GM12878 (cell line): ENCODE measurements at regions not wholly inside any gene's neighbourhood (a gene's known extent, or its start where the extent isn't known, plus 50 kb on each side); places are given as distances from the start of the nearest gene placed in this dataset.

ENCODE experiments used
- BRCA1 ChIP-seq: IDR thresholded peaks from 2 replicates; pipeline ENCODE4 v1.6.1; 2011; ENCODE audit warnings: low read depth, low read length, improper control_type of control experiment
- CBFB ChIP-seq: IDR thresholded peaks from 2 replicates; pipeline ENCODE4 v1.6.1; 2016; ENCODE audit warnings: antibody characterized with exemption, low read depth
- CEBPB ChIP-seq, 2 experiments: fragments of 150-350 bp in 1 of 2; IDR thresholded peaks; 2 replicates each; pipeline ENCODE4 v1.6.1; 2012 to 2014; ENCODE audit warnings: low read depth in 2 of 2, low read length in 2 of 2, borderline replicate concordance in 1 of 2, inconsistent platforms in 1 of 2
- CHD1 ChIP-seq: IDR thresholded peaks from 2 replicates; pipeline ENCODE4 v1.6.1; 2012; ENCODE audit warnings: low read depth, low read length, improper control_type of control experiment
- CREB1 ChIP-seq: IDR thresholded peaks from 2 replicates; pipeline ENCODE4 v1.6.1; 2012; ENCODE audit warnings: low read depth, mild to moderate bottlenecking, inconsistent platforms
- EZH2 ChIP-seq: IDR thresholded peaks from 2 replicates; pipeline ENCODE4 v1.6.1; 2012; ENCODE audit warnings: low read depth, mild to moderate bottlenecking, control low read depth, inconsistent platforms, low read length, borderline replicate concordance; ENCODE audit not compliant: control insufficient read depth
- KLF5 ChIP-seq: fragments of 450-650 bp; IDR thresholded peaks from 2 replicates; pipeline ENCODE4 v1.6.1; 2014; ENCODE audit warnings: mild to moderate bottlenecking; ENCODE audit not compliant: partially characterized antibody
- NR2C2 ChIP-seq: IDR thresholded peaks from 2 replicates; pipeline ENCODE4 v1.6.1; 2011; ENCODE audit warnings: borderline replicate concordance, low read depth; ENCODE audit not compliant: control insufficient read depth, insufficient read length
- TAF1 ChIP-seq: IDR thresholded peaks from 2 replicates; pipeline ENCODE4 v1.6.1; 2011; ENCODE audit warnings: mild to moderate bottlenecking, low read depth, low read length, borderline replicate concordance
- TCF12 ChIP-seq: IDR thresholded peaks from 2 replicates; pipeline ENCODE4 v1.6.1; 2011; ENCODE audit warnings: low read depth, mild to moderate bottlenecking, low read length
- TCF3 ChIP-seq: IDR thresholded peaks from 2 replicates; pipeline ENCODE4 v1.6.1; 2012; ENCODE audit warnings: low read depth, mild to moderate bottlenecking, low read length, borderline replicate concordance; ENCODE audit not compliant: insufficient read depth
- TF ChIP-seq, protein P1 (sequence below), 3 experiments: IDR thresholded peaks in 2 of 3; conservative IDR thresholded peaks in 1 of 3; 2 replicates each; pipeline ENCODE4 v1.5.1; 2011; ENCODE audit warnings: low read depth in 3 of 3, low read length in 3 of 3, mild to moderate bottlenecking in 3 of 3, control low read depth in 2 of 3, moderate library complexity in 2 of 3, inconsistent platforms in 1 of 3, mixed read lengths in 1 of 3; ENCODE audit not compliant: control insufficient read depth in 2 of 3, insufficient read depth in 1 of 3; ENCODE audit errors: extremely low read depth in 1 of 3
- TF ChIP-seq, protein P2 (sequence below): fragments of 450-650 bp; IDR thresholded peaks from 2 replicates; pipeline ENCODE4 v1.6.1; 2016; ENCODE audit warnings: mild to moderate bottlenecking
- TF ChIP-seq, protein P3 (sequence below): IDR thresholded peaks from 2 replicates; pipeline ENCODE4 v1.6.1; 2011; ENCODE audit warnings: borderline replicate concordance, low read depth, mild to moderate bottlenecking, moderate library complexity, low read length; ENCODE audit not compliant: insufficient read depth, poor library complexity, severe bottlenecking

DNA sequence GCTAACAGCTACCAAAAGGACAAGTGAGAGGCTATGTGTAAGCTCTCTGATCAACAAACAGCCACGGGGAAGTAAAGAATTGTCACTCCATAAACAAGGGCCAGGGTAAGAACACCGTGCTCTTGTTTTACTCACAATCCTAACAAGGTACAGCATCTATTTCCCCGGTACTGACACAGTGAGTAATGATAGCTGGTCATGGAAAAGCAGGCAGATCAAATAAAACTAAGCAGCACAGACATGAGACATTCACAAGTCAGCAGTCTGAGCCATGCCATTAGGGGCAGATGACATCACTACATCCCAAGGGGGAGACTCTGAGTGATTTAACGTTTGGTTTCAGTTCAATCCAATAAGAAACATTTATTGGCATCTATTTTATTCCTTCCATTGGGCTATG lies 54.4 kb downstream of the ARL6IP4 start:
- TF ChIP-seq CEBPB (IDR thresholded peaks at IDR 0.05; ENCODE audit: borderline replicate concordance in 1 of 2, low read depth in 2 of 2, low read length in 2 of 2) (no peak), CHD1 (no peak), TAF1 (no peak), KLF5 (no peak), BRCA1 (no peak), EZH2 (no peak), CBFB (no peak), TCF12 (no peak), CREB1 (no peak), NR2C2 (no peak), TCF3 (no peak)
- TF ChIP-seq, protein P1, sequence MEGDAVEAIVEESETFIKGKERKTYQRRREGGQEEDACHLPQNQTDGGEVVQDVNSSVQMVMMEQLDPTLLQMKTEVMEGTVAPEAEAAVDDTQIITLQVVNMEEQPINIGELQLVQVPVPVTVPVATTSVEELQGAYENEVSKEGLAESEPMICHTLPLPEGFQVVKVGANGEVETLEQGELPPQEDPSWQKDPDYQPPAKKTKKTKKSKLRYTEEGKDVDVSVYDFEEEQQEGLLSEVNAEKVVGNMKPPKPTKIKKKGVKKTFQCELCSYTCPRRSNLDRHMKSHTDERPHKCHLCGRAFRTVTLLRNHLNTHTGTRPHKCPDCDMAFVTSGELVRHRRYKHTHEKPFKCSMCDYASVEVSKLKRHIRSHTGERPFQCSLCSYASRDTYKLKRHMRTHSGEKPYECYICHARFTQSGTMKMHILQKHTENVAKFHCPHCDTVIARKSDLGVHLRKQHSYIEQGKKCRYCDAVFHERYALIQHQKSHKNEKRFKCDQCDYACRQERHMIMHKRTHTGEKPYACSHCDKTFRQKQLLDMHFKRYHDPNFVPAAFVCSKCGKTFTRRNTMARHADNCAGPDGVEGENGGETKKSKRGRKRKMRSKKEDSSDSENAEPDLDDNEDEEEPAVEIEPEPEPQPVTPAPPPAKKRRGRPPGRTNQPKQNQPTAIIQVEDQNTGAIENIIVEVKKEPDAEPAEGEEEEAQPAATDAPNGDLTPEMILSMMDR (IDR thresholded peaks at IDR 0.05 in 2 of 3, conservative IDR thresholded peaks at IDR 0.05 in 1 of 3; ENCODE audit: control insufficient read depth in 2 of 3, extremely low read depth in 1 of 3, insufficient read depth in 1 of 3, low read depth in 3 of 3, low read length in 3 of 3), result no peak
- TF ChIP-seq, protein P2, sequence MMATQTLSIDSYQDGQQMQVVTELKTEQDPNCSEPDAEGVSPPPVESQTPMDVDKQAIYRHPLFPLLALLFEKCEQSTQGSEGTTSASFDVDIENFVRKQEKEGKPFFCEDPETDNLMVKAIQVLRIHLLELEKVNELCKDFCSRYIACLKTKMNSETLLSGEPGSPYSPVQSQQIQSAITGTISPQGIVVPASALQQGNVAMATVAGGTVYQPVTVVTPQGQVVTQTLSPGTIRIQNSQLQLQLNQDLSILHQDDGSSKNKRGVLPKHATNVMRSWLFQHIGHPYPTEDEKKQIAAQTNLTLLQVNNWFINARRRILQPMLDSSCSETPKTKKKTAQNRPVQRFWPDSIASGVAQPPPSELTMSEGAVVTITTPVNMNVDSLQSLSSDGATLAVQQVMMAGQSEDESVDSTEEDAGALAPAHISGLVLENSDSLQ, result no peak
- TF ChIP-seq, protein P3, sequence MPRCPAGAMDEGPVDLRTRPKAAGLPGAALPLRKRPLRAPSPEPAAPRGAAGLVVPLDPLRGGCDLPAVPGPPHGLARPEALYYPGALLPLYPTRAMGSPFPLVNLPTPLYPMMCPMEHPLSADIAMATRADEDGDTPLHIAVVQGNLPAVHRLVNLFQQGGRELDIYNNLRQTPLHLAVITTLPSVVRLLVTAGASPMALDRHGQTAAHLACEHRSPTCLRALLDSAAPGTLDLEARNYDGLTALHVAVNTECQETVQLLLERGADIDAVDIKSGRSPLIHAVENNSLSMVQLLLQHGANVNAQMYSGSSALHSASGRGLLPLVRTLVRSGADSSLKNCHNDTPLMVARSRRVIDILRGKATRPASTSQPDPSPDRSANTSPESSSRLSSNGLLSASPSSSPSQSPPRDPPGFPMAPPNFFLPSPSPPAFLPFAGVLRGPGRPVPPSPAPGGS, result no peak
